ENCODE measurements at regions not wholly inside any gene's neighbourhood (a gene's known extent, or its start where the extent isn't known, plus 50 kb on each side); places are given as distances from the start of the nearest gene placed in this dataset.

DNA sequence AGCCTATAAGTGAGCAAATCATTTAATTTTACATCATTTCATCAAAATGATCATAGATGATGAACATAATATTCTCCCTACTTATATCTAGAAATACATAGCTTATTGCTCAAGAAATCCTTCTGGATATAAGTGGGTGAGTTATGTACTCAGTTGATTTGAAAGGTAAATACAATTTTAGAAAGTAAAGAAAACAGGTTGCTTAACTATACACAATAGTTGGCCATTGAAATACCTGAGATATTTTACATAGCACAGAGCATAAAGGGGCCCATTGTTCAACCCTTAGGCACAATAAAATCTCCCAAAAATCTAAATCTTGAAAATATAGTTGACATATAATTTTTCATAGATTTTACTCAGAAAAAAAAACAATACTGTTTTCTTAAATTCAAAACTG is 782.0 kb upstream of the KLHL1 start:
- Histone ChIP-seq H3K4me3 (ENCODE audit: low read depth in 1 of 2, low read length in 1 of 2) (no peak overlapping the region), H3K27ac (no peak overlapping the region), H3K9me3 (no peaks in the 10 kb centered on the region), H3K36me3 (no peaks in the 10 kb centered on the region), H3K27me3 (no peaks in the 10 kb centered on the region), H3K4me1 (ENCODE audit: control insufficient read depth in 1 of 2, insufficient read depth in 1 of 2, low read depth in 1 of 2, low read length in 1 of 2) (no peaks in the 10 kb centered on the region)
- TF ChIP-seq, protein P1, sequence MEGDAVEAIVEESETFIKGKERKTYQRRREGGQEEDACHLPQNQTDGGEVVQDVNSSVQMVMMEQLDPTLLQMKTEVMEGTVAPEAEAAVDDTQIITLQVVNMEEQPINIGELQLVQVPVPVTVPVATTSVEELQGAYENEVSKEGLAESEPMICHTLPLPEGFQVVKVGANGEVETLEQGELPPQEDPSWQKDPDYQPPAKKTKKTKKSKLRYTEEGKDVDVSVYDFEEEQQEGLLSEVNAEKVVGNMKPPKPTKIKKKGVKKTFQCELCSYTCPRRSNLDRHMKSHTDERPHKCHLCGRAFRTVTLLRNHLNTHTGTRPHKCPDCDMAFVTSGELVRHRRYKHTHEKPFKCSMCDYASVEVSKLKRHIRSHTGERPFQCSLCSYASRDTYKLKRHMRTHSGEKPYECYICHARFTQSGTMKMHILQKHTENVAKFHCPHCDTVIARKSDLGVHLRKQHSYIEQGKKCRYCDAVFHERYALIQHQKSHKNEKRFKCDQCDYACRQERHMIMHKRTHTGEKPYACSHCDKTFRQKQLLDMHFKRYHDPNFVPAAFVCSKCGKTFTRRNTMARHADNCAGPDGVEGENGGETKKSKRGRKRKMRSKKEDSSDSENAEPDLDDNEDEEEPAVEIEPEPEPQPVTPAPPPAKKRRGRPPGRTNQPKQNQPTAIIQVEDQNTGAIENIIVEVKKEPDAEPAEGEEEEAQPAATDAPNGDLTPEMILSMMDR (IDR thresholded peaks at IDR 0.05), result no peak

DNA sequence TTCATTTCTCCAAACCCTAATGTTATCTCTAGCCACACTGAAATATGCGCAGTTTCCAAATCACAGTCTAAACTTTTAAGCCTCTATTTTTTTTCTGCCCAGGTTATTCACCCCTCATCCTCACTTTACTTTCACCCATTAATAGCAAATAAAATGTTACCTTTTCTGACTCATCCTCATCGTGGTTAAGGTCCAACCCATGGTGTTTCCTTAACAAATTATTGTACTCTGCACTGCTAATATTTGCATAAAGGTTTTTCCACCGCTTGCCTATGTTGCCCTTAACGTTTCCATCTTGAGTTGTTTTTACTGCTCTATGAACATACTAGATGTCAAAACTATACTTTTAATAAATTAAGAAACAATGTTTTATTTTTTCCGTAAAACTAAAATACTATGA is 780.9 kb upstream of the KLHL1 start:
- no peaks in the 10 kb centered on the region for H3K4me1 ChIP-seq (ENCODE audit: control insufficient read depth in 1 of 2, insufficient read depth in 1 of 2, low read depth in 1 of 2, low read length in 1 of 2)
- H3K27me3 ChIP-seq, result no peaks in the 10 kb centered on the region
- no peak overlapping the region for H3K4me3 ChIP-seq (ENCODE audit: low read depth in 1 of 2, low read length in 1 of 2)
- H3K27ac ChIP-seq, result no peak overlapping the region
- TF ChIP-seq, protein P1 (IDR thresholded peaks at IDR 0.05), result no peak
- no peaks in the 10 kb centered on the region for H3K36me3 ChIP-seq
- no peaks in the 10 kb centered on the region for H3K9me3 ChIP-seq

DNA sequence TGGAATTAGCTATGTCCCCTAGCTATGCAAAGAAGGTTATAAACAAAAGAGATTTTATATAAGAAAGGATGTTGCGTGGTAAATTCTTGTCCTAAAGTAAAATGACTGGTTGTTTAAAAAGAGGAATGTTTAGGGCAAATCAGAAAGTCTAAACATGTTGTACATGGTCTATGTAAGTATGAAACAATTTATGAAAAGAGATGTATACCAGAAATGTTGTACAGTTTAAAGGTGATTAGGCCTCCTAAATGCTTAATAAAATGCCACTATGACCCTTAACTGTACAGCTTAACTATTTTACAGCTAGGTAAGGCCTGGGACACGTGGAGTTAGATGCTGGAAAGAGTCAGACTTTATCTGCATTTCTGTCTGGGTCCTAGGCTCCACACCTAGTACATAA is 775.9 kb upstream of the KLHL1 start:
- TF ChIP-seq, protein P1 (IDR thresholded peaks at IDR 0.05), result no peak
- no peak overlapping the region for H3K27ac ChIP-seq
- H3K9me3 ChIP-seq, result no peaks in the 10 kb centered on the region
- no peak overlapping the region for H3K4me3 ChIP-seq (ENCODE audit: low read depth in 1 of 2, low read length in 1 of 2)
- no peaks in the 10 kb centered on the region for H3K27me3 ChIP-seq
- H3K36me3 ChIP-seq, result no peaks in the 10 kb centered on the region
- no peaks in the 10 kb centered on the region for H3K4me1 ChIP-seq (ENCODE audit: control insufficient read depth in 1 of 2, insufficient read depth in 1 of 2, low read depth in 1 of 2, low read length in 1 of 2)

DNA sequence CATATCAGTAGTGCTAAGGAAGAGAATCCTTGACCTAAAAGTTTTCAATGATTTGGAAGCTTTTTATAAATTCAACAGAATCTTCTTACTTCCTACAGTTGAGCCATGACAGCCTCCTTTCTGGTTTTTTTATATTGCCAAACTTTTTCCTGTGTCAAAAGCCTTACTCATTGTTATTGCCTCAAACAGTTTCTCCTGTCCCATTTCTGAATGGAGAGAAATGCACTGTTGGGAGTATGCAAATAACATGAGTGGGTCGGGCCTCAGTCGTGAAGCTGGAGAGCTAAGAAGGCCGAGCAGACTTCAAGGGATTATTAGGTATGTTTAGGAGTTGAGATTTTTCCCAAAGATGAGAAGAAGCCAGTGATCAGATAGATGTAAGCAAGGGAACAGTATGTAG is 766.4 kb upstream of the KLHL1 start:
- H3K4me3 ChIP-seq (ENCODE audit: low read depth in 1 of 2, low read length in 1 of 2), result no peak overlapping the region
- H3K9me3 ChIP-seq, result no peaks in the 10 kb centered on the region
- H3K36me3 ChIP-seq, result no peaks in the 10 kb centered on the region
- TF ChIP-seq, protein P1 (IDR thresholded peaks at IDR 0.05), result no peak
- no peaks in the 10 kb centered on the region for H3K27me3 ChIP-seq
- H3K27ac ChIP-seq, result no peak overlapping the region
- H3K4me1 ChIP-seq (ENCODE audit: control insufficient read depth in 1 of 2, insufficient read depth in 1 of 2, low read depth in 1 of 2, low read length in 1 of 2), result peaks cover 4 to 8% of the 10 kb centered on the region in 2 experiments

DNA sequence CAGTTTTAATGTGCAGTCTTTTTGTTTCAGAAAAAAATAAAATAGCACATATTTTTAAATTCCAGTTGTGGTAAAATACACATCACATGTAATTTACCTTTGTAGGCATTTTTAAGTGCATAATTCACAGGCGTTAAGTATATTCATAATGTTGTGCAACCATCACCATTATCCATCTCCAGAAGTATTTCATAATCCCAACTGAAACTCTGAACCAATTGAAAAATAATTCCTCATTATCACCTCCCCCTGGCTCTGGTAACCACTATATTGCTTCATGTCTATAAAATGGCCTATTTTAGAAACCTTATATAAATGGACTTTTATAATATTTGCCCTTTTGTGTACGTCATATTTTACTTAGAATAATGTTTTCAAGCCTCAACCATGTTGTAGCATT is 756.5 kb upstream of the KLHL1 start:
- Histone ChIP-seq H3K4me1 (ENCODE audit: control insufficient read depth in 1 of 2, insufficient read depth in 1 of 2, low read depth in 1 of 2, low read length in 1 of 2) (no peaks in the 10 kb centered on the region), H3K4me3 (ENCODE audit: low read depth in 1 of 2, low read length in 1 of 2) (no peak overlapping the region), H3K9me3 (no peaks in the 10 kb centered on the region), H3K36me3 (no peaks in the 10 kb centered on the region), H3K27ac (no peak overlapping the region), H3K27me3 (no peaks in the 10 kb centered on the region)
- TF ChIP-seq, protein P1 (IDR thresholded peaks at IDR 0.05), result no peak

DNA sequence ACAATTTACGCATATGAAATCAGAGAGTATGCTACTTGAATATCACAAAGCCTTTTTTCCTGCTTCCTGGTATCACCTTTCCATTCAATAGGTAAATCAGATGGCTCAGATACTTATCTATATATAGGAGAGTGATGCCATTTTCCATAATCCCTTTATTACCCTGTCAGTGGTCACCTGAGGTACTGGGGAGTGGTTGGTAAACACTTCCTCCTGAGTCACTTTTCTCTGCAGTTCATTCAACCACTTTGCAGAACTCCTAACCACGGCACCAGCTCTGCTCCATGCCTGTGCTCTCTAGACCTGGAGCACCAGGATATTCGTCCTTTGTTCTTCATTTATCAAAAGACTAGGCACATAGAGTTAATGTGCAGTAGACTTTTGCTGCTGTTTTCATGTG is 748.5 kb upstream of the KLHL1 start:
- Histone ChIP-seq H3K27me3 (no peaks in the 10 kb centered on the region), H3K4me1 (ENCODE audit: control insufficient read depth in 1 of 2, insufficient read depth in 1 of 2, low read depth in 1 of 2, low read length in 1 of 2) (no peaks in the 10 kb centered on the region), H3K9me3 (no peaks in the 10 kb centered on the region), H3K27ac (no peak overlapping the region), H3K36me3 (no peaks in the 10 kb centered on the region), H3K4me3 (ENCODE audit: low read depth in 1 of 2, low read length in 1 of 2) (no peak overlapping the region)
- TF ChIP-seq, protein P1 (IDR thresholded peaks at IDR 0.05), result no peak
